ENCODE measurements at regions not wholly inside any gene's neighbourhood (a gene's known extent, or its start where the extent isn't known, plus 50 kb on each side); places are given as distances from the start of the nearest gene placed in this dataset.

DNA sequence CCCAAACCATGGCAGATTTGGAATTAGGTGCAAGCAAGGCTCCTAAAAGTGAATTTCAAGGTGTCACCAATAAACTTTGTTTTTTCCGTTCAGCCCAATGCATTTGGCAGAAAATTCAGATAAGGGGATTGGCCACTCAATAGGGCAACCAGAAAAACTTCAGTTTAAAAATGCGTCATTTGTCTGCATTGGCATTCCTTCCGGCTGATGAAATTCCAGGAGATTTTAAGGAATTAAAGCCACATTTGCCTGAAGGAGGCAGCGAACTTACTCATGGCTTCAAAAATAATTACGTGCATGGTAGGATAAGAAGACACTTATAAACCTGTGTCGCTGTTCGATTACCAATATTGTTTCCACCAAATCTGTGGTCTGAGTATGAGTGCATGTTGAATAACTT is 151.9 kb downstream of the SALL1 start:
- TF ChIP-seq, protein P1, sequence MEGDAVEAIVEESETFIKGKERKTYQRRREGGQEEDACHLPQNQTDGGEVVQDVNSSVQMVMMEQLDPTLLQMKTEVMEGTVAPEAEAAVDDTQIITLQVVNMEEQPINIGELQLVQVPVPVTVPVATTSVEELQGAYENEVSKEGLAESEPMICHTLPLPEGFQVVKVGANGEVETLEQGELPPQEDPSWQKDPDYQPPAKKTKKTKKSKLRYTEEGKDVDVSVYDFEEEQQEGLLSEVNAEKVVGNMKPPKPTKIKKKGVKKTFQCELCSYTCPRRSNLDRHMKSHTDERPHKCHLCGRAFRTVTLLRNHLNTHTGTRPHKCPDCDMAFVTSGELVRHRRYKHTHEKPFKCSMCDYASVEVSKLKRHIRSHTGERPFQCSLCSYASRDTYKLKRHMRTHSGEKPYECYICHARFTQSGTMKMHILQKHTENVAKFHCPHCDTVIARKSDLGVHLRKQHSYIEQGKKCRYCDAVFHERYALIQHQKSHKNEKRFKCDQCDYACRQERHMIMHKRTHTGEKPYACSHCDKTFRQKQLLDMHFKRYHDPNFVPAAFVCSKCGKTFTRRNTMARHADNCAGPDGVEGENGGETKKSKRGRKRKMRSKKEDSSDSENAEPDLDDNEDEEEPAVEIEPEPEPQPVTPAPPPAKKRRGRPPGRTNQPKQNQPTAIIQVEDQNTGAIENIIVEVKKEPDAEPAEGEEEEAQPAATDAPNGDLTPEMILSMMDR (IDR thresholded peaks at IDR 0.05): no peak
- TF ChIP-seq POLR2A (IDR thresholded peaks at IDR 0.05): no peak

All from adrenal gland (tissue), 5 donors.